ENCODE measurements at regions not wholly inside any gene's neighbourhood (a gene's known extent, or its start where the extent isn't known, plus 50 kb on each side); places are given as distances from the start of the nearest gene placed in this dataset.
A peak's percentile ranks its signal among the peaks of the same experiment; 100 is the strongest.
"Not testable (repeated sequence)": the region's sequence is repeated elsewhere in the genome, so short reads cannot be mapped to it uniquely, and the experiment has no call there.

GRCh38 chr17:77801545-77802332 lies 156.8 kb upstream of the TNRC6C start:
- DNase-seq (ENCODE audit: low read depth in 2 of 2) = no peak

GRCh38 chr17:77802333-77802615 lies 156.2 kb upstream of the TNRC6C start:
- DNase-seq (ENCODE audit: low read depth in 2 of 2) = no peak

- peak in 1 of 2 donors; percentile 48 for DNase-seq (ENCODE audit: low read depth in 2 of 2)
Observed at GRCh38 chr17:77802811-77803220, 155.7 kb upstream of the TNRC6C start.

GRCh38 chr17:77803726-77804125 lies 154.8 kb upstream of the TNRC6C start:
- DNase-seq (ENCODE audit: low read depth in 2 of 2) = no peak

- DNase-seq (ENCODE audit: low read depth in 2 of 2) = no peak
Observed at GRCh38 chr17:77804796-77805426, 153.6 kb upstream of the TNRC6C start.

GRCh38 chr17:77805970-77806369 lies 152.5 kb upstream of the TNRC6C start:
- DNase-seq (ENCODE audit: low read depth in 2 of 2) = not testable (repeated sequence)

GRCh38 chr17:77807051-77807745 lies 151.3 kb upstream of the TNRC6C start:
- no peak for DNase-seq (ENCODE audit: low read depth in 2 of 2)

GRCh38 chr17:77807746-77808441 lies 150.6 kb upstream of the TNRC6C start:
- no peak for DNase-seq (ENCODE audit: low read depth in 2 of 2)

- no peak for DNase-seq (ENCODE audit: low read depth in 2 of 2)
Observed at GRCh38 chr17:77808686-77809425, 149.6 kb upstream of the TNRC6C start.

GRCh38 chr17:77809814-77810213 lies 148.7 kb upstream of the TNRC6C start:
- DNase-seq (ENCODE audit: low read depth in 2 of 2) = no peak

GRCh38 chr17:77810536-77810935 lies 148.0 kb upstream of the TNRC6C start:
- DNase-seq (ENCODE audit: low read depth in 2 of 2) = peak; percentile 10 to 21

- no peak for DNase-seq (ENCODE audit: low read depth in 2 of 2)
Observed at GRCh38 chr17:77811521-77811920, 147.0 kb upstream of the TNRC6C start.

GRCh38 chr17:77814091-77814772 lies 144.3 kb upstream of the TNRC6C start:
- DNase-seq (ENCODE audit: low read depth in 2 of 2) = no peak

GRCh38 chr17:77815127-77815905 lies 143.2 kb upstream of the TNRC6C start:
- no peak for DNase-seq (ENCODE audit: low read depth in 2 of 2)

GRCh38 chr17:77817953-77818352 lies 140.6 kb upstream of the TNRC6C start:
- DNase-seq (ENCODE audit: low read depth in 2 of 2) = no peak

- no peak for DNase-seq (ENCODE audit: low read depth in 2 of 2)
Observed at GRCh38 chr17:77819497-77819896, 139.0 kb upstream of the TNRC6C start.

- DNase-seq (ENCODE audit: low read depth in 2 of 2) = no peak
Observed at GRCh38 chr17:77821114-77821513, 137.4 kb upstream of the TNRC6C start.

GRCh38 chr17:77822302-77823030 lies 136.0 kb upstream of the TNRC6C start:
- no peak for DNase-seq (ENCODE audit: low read depth in 2 of 2)

GRCh38 chr17:77824102-77824779 lies 134.3 kb upstream of the TNRC6C start:
- no peak for DNase-seq (ENCODE audit: low read depth in 2 of 2)
